ENCODE measurements at regions not wholly inside any gene's neighbourhood (a gene's known extent, or its start where the extent isn't known, plus 50 kb on each side); places are given as distances from the start of the nearest gene placed in this dataset.

GRCh38 chr2:109054865-109055264, 65.8 kb upstream of the EDAR start (continued):
- TF ChIP-seq CHD7 (IDR thresholded peaks at IDR 0.05; ENCODE audit: insufficient replicate concordance, low read length), result no peak
- TF ChIP-seq CBX8 (IDR thresholded peaks at IDR 0.05; ENCODE audit: borderline replicate concordance, low read depth, low read length), result no peak
- TF ChIP-seq ASH2L (IDR thresholded peaks at IDR 0.05; ENCODE audit: low read length), result no peak
- no peak for TF ChIP-seq TAF1 (IDR thresholded peaks at IDR 0.05; ENCODE audit: low read depth, low read length)
- no peak for TF ChIP-seq POU5F1 (IDR thresholded peaks at IDR 0.05; ENCODE audit: low read depth, low read length)
- TF ChIP-seq USF2 (IDR thresholded peaks at IDR 0.05; ENCODE audit: low read length), result no peak

Data from H1 (cell line).